Stomach (tissue), 8 donors: ENCODE measurements at regions not wholly inside any gene's neighbourhood (a gene's known extent, or its start where the extent isn't known, plus 50 kb on each side); places are given as distances from the start of the nearest gene placed in this dataset.
"Not testable (repeated sequence)": the region's sequence is repeated elsewhere in the genome, so short reads cannot be mapped to it uniquely, and the experiment has no call there.

Experiments used
- DNase-seq, 2 donors: peaks; one replicate each; pipeline versions ENCODE4 v3.0.0 to v3.0.0-alpha.2; 2013 to 2019
- H3K27ac ChIP-seq, 5 donors: fragments of 200-600 bp in 4 of 5; sonication (generic) in 4 of 5; one replicate each; pipeline ENCODE4 v1.5.1; 2013 to 2019; ENCODE audit warnings: mild to moderate bottlenecking in 1 of 5, moderate library complexity in 1 of 5
- H3K27me3 ChIP-seq, 3 donors: fragments of 200-600 bp; sonication (generic); one replicate each; pipeline ENCODE4 v1.5.1; 2017 to 2019; ENCODE audit warnings: mixed run types in 1 of 3
- H3K36me3 ChIP-seq, 4 donors: fragments of 200-600 bp; sonication (generic); 1 replicate in 3 of 4; 2 replicates in 1 of 4; pipeline ENCODE4 v1.5.1; 2016 to 2019
- H3K4me1 ChIP-seq, 4 donors: fragments of 200-600 bp; sonication (generic); one replicate each; pipeline ENCODE4 v1.5.1; 2016 to 2019
- H3K4me3 ChIP-seq, 4 donors: fragments of 200-600 bp; sonication (generic) in 3 of 4; one replicate each; pipeline ENCODE4 v1.5.1; 2016 to 2019; ENCODE audit warnings: mild to moderate bottlenecking in 1 of 4
- H3K9me3 ChIP-seq, 4 donors: fragments of 200-600 bp; sonication (generic); one replicate each; pipeline ENCODE4 v1.5.1; 2016 to 2019
- CTCF ChIP-seq, 7 experiments: fragments of 450-650 bp in 4 of 7; fragments of 200-600 bp in 3 of 7; sonication (generic) in 3 of 7; IDR thresholded peaks; one replicate each; pipeline ENCODE4 v1.5.1; 2016 to 2019; ENCODE audit warnings: antibody characterized with exemption in 7 of 7, control low read depth in 2 of 7, mild to moderate bottlenecking in 1 of 7
- EP300 ChIP-seq: sonication (generic); formaldehyde crosslinking; IDR thresholded peaks from one replicate; pipeline ENCODE4 v1.6.1; 2017; ENCODE audit warnings: antibody characterized with exemption
- POLR2A ChIP-seq, 4 donors: fragments of 450-650 bp; IDR thresholded peaks; one replicate each; pipeline ENCODE4 v1.6.1; 2016; ENCODE audit warnings: antibody characterized with exemption in 4 of 4, control low read depth in 2 of 4, mild to moderate bottlenecking in 1 of 4, moderate library complexity in 1 of 4
- POLR2AphosphoS5 ChIP-seq, 3 donors: sonication (generic); formaldehyde crosslinking; IDR thresholded peaks; one replicate each; pipeline ENCODE4 v1.6.1; 2016; ENCODE audit warnings: antibody characterized with exemption in 3 of 3
- WGBS, 5 donors: extraction: QIAGEN DNeasy Blood & Tissue Kit in 3 of 5; methylation state at CpG; one replicate each; pipeline versions ENCODE4 v1.1.5 to v1.1.7; 2013 to 2018; 5-methylcytosine and 5-hydroxymethylcytosine counted together
- intact Hi-C: fragments of 100-400 bp; cut with DNase I; formaldehyde crosslinking; loops from one replicate; pipeline ENCODE4 v1.15.1; 2023; ENCODE audit warnings: low total_unique reads
- donor health status: healthy with polysubstance abuse.
- donor health status: Bipolar disorder and iron deficiency.
- donor health status: healthy.

GRCh38 chr2:238528953-238529781 lies 102.4 kb downstream of the ASB1 start:
- Histone ChIP-seq H3K4me1 (peaks cover 8 to 12% (median 10%) of the 10 kb centered on the region in 4 donors), H3K9me3 (peaks cover 0 to 30% (median 17%) of the 10 kb centered on the region in 4 donors), H3K27ac (no peak overlapping the region), H3K4me3 (no peak overlapping the region), H3K36me3 (peaks cover 0 to 5% (median 0%) of the 10 kb centered on the region in 4 donors), H3K27me3 (peaks cover 0 to 1% (median 0%) of the 10 kb centered on the region in 3 donors)
- WGBS, 5 donors, result 35 to 48% (median 40%) methylated on average over 10 of the region's 10 CpGs
- intact Hi-C loops, result no loop called here
- peak in 1 of 2 donors; percentile 78 for DNase-seq
- TF ChIP-seq POLR2AphosphoS5 (IDR thresholded peaks at IDR 0.05) (no peak), EP300 (no peak), POLR2A (IDR thresholded peaks at IDR 0.05) (no peak), CTCF (IDR thresholded peaks at IDR 0.05) (no peak)

GRCh38 chr2:238531017-238531645 lies 104.4 kb downstream of the ASB1 start:
- intact Hi-C loops, result loop anchor here (5.0 kb wide), 1 partner anchor 241 kb away; no protein-coding TSS in a partner anchor
- Histone ChIP-seq H3K9me3 (peaks cover 0 to 30% (median 17%) of the 10 kb centered on the region in 4 donors), H3K4me1 (peaks cover 8 to 12% (median 10%) of the 10 kb centered on the region in 4 donors)
- H3K27me3 ChIP-seq, H3K27ac ChIP-seq, H3K4me3 ChIP-seq, DNase-seq, H3K36me3 ChIP-seq: not testable (repeated sequence)
- 73 to 80% (median 75%) methylated on average over 4 of the region's 4 CpGs for WGBS, 5 donors

- Histone ChIP-seq H3K27me3 (peaks cover 0 to 46% (median 0%) of the 10 kb centered on the region in 3 donors), H3K9me3 (peaks cover 0 to 82% (median 21%) of the 10 kb centered on the region in 4 donors)
- H3K4me1 ChIP-seq, DNase-seq, H3K27ac ChIP-seq, intact Hi-C loops, H3K36me3 ChIP-seq, H3K4me3 ChIP-seq: not testable (repeated sequence)
- WGBS, 5 donors, result 43 to 86% (median 53%) methylated on average over 1 to 3 of the region's 3 CpGs
These were observed 117.0 kb downstream of the ASB1 start for GRCh38 chr2:238543732-238544131.

- Histone ChIP-seq H3K4me3 (no peak overlapping the region), H3K27ac (no peak overlapping the region), H3K4me1 (no peaks in the 10 kb centered on the region), H3K27me3 (peaks cover 0 to 46% (median 0%) of the 10 kb centered on the region in 3 donors), H3K36me3 (no peaks in the 10 kb centered on the region), H3K9me3 (peaks cover 4 to 88% (median 33%) of the 10 kb centered on the region in 4 donors)
- intact Hi-C loops, result no loop called here
- DNase-seq, result no peak
- no peak for TF ChIP-seq POLR2A (IDR thresholded peaks at IDR 0.05)
- TF ChIP-seq EP300, result no peak
- TF ChIP-seq CTCF (IDR thresholded peaks at IDR 0.05), result no peak
- no peak for TF ChIP-seq POLR2AphosphoS5 (IDR thresholded peaks at IDR 0.05)
- WGBS, 5 donors, result 87 to 96% (median 92%) methylated on average over 4 to 5 of the region's 5 CpGs
These were observed 122.3 kb downstream of the ASB1 start for GRCh38 chr2:238548902-238549462.

- no peak overlapping the region for H3K4me3 ChIP-seq
- WGBS, 5 donors, result 89 to 100% (median 91%) methylated on average over 1 to 2 of the region's 2 CpGs
These were observed 123.1 kb downstream of the ASB1 start for GRCh38 chr2:238549866-238550265.

More at GRCh38 chr2:238549866-238550265, 123.1 kb downstream of the ASB1 start:
- Histone ChIP-seq H3K27me3 (peaks cover 0 to 37% (median 0%) of the 10 kb centered on the region in 3 donors), H3K27ac (no peak overlapping the region), H3K4me1 (no peaks in the 10 kb centered on the region), H3K36me3 (no peaks in the 10 kb centered on the region), H3K9me3 (peaks cover 4 to 84% (median 31%) of the 10 kb centered on the region in 4 donors)
- no peak for DNase-seq
- intact Hi-C loops, result no loop called here
- TF ChIP-seq POLR2A (IDR thresholded peaks at IDR 0.05) (no peak), CTCF (IDR thresholded peaks at IDR 0.05) (no peak), POLR2AphosphoS5 (IDR thresholded peaks at IDR 0.05) (no peak), EP300 (no peak)
